HepG2 (cell line): ENCODE measurements at regions not wholly inside any gene's neighbourhood (a gene's known extent, or its start where the extent isn't known, plus 50 kb on each side); places are given as distances from the start of the nearest gene placed in this dataset.

Source experiments
- CTCF ChIP-seq: sonication (generic); formaldehyde crosslinking; IDR thresholded peaks from 2 replicates; pipeline ENCODE4 v1.5.0; 2020; ENCODE audit warnings: mild to moderate bottlenecking, missing genetic modification reagents, moderate library complexity
- FOXC1 ChIP-seq: sonication (generic); formaldehyde crosslinking; IDR thresholded peaks from 2 replicates; pipeline ENCODE4 v1.8.0; 2022; ENCODE audit warnings: mild to moderate bottlenecking, missing genetic modification reagents, borderline replicate concordance
- HES4 ChIP-seq: sonication (generic); formaldehyde crosslinking; IDR thresholded peaks from 2 replicates; pipeline ENCODE4 v1.9.0; 2021; ENCODE audit warnings: mild to moderate bottlenecking, missing genetic modification reagents, borderline replicate concordance
- KLF12 ChIP-seq: sonication (generic); formaldehyde crosslinking; IDR thresholded peaks from 2 replicates; pipeline ENCODE4 v1.4.0; 2020; ENCODE audit warnings: missing genetic modification reagents, borderline replicate concordance
- MXI1 ChIP-seq: IDR thresholded peaks from 3 replicates; pipeline ENCODE4 v1.6.1; 2012; ENCODE audit warnings: low read depth, low read length, inconsistent platforms, borderline replicate concordance
- SIX4 ChIP-seq: sonication (generic); formaldehyde crosslinking; IDR thresholded peaks from 2 replicates; pipeline ENCODE4 v1.4.0; 2020; ENCODE audit warnings: missing genetic modification reagents
- SKI ChIP-seq: fragments of 450-650 bp; IDR thresholded peaks from one replicate; pipeline ENCODE4 v1.6.1; 2018; ENCODE audit warnings: mild to moderate bottlenecking; ENCODE audit not compliant: partially characterized antibody
- SNAPC4 ChIP-seq: sonication (generic); formaldehyde crosslinking; IDR thresholded peaks from 2 replicates; pipeline ENCODE4 v1.4.0; 2020; ENCODE audit warnings: mild to moderate bottlenecking, missing genetic modification reagents
- TBX3 ChIP-seq: fragments of 450-650 bp; IDR thresholded peaks from 2 replicates; pipeline ENCODE4 v1.6.1; 2017; ENCODE audit warnings: antibody characterized with exemption, mild to moderate bottlenecking, inconsistent platforms, borderline replicate concordance
- XBP1 ChIP-seq: sonication (generic); formaldehyde crosslinking; IDR thresholded peaks from 2 replicates; pipeline ENCODE4 v1.5.0; 2020; ENCODE audit warnings: missing genetic modification reagents
- ZBTB14 ChIP-seq: sonication (generic); formaldehyde crosslinking; IDR thresholded peaks from 2 replicates; pipeline ENCODE4 v1.4.0; 2020; ENCODE audit warnings: missing genetic modification reagents
- ZNF234 ChIP-seq: sonication (generic); formaldehyde crosslinking; conservative IDR thresholded peaks from 2 replicates; pipeline ENCODE4 v1.5.1; 2020; ENCODE audit warnings: mild to moderate bottlenecking, missing genetic modification reagents
- ZNF646 ChIP-seq: sonication (generic); formaldehyde crosslinking; IDR thresholded peaks from 2 replicates; pipeline ENCODE4 v1.9.0; 2021; ENCODE audit warnings: mild to moderate bottlenecking, missing genetic modification reagents

- TF ChIP-seq ZNF646 (CRISPR knock-in tag) (no peak), TBX3 (peak; percentile 31; the same call in 1 of the 2 replicates), FOXC1 (CRISPR knock-in tag) (no peak), SKI (peak; percentile 55), MXI1 (no peak), KLF12 (CRISPR knock-in tag) (no peak), XBP1 (no peak), CTCF (CRISPR knock-in tag) (peak; percentile 51), SIX4 (no peak), HES4 (CRISPR knock-in tag) (no peak), ZBTB14 (CRISPR knock-in tag) (no peak), SNAPC4 (CRISPR knock-in tag) (no peak), ZNF234 (CRISPR knock-in tag) (no peak)
Observed at GRCh38 chr3:13254028-13254951, 165.8 kb downstream of the NUP210 start (continued).
